Liver (tissue), 8 donors: ENCODE measurements at regions not wholly inside any gene's neighbourhood (a gene's known extent, or its start where the extent isn't known, plus 50 kb on each side); places are given as distances from the start of the nearest gene placed in this dataset.

Experiments
- DNase-seq: peaks from one replicate; pipeline ENCODE4 v3.0.0-alpha.2; 2017; ENCODE audit warnings: low spot score
- H3K27ac ChIP-seq, 2 donors: one replicate each; pipeline ENCODE4 v1.7.0; 2013; ENCODE audit warnings: inconsistent platforms in 2 of 2, low read length in 2 of 2, control low read depth in 1 of 2, low read depth in 1 of 2, mild to moderate bottlenecking in 1 of 2
- H3K27me3 ChIP-seq, 4 donors: one replicate each; pipeline versions ENCODE4 v1.6.1 to v1.7.0; 2013; ENCODE audit warnings: low read length in 3 of 4, inconsistent platforms in 1 of 4, mild to moderate bottlenecking in 1 of 4, moderate library complexity in 1 of 4; ENCODE audit not compliant: control insufficient read depth in 4 of 4, insufficient read depth in 4 of 4
- H3K36me3 ChIP-seq, 4 donors: one replicate each; pipeline versions ENCODE4 v1.6.1 to v1.7.0; 2013; ENCODE audit warnings: low read length in 3 of 4, mild to moderate bottlenecking in 3 of 4, low read depth in 1 of 4, moderate library complexity in 1 of 4; ENCODE audit not compliant: control insufficient read depth in 4 of 4, insufficient read depth in 3 of 4
- H3K4me1 ChIP-seq, 4 donors: one replicate each; pipeline versions ENCODE4 v1.6.1 to v1.7.0; 2013; ENCODE audit warnings: low read length in 3 of 4, mild to moderate bottlenecking in 3 of 4, moderate library complexity in 1 of 4; ENCODE audit not compliant: control insufficient read depth in 4 of 4, insufficient read depth in 4 of 4
- H3K4me3 ChIP-seq, 3 donors: one replicate each; pipeline versions ENCODE4 v1.6.1 to v1.7.0; 2013; ENCODE audit warnings: low read length in 3 of 3, control low read depth in 1 of 3, low read depth in 1 of 3, mild to moderate bottlenecking in 1 of 3
- H3K9ac ChIP-seq, 2 donors: one replicate each; pipeline ENCODE4 v1.7.0; 2013; ENCODE audit warnings: low read length in 2 of 2, mild to moderate bottlenecking in 2 of 2, moderate library complexity in 2 of 2, control low read depth in 1 of 2, low read depth in 1 of 2
- H3K9me3 ChIP-seq, 4 donors: one replicate each; pipeline versions ENCODE4 v1.6.1 to v1.7.0; 2013; ENCODE audit warnings: low read length in 3 of 4; ENCODE audit not compliant: control insufficient read depth in 4 of 4
- ATF3 ChIP-seq: IDR thresholded peaks from 2 replicates; pipeline ENCODE4 v1.6.1; 2016; ENCODE audit warnings: antibody characterized with exemption
- CTCF ChIP-seq: fragments of 150-350 bp; IDR thresholded peaks from 2 replicates; pipeline ENCODE4 v1.5.1; 2017; ENCODE audit warnings: improper control_type of control experiment, low read depth, low read length; ENCODE audit not compliant: missing input control
- EGR1 ChIP-seq, 2 donors: IDR thresholded peaks; 2 replicates each; pipeline ENCODE4 v1.6.1; 2016 to 2018; ENCODE audit warnings: antibody characterized with exemption in 2 of 2, low read depth in 2 of 2
- FOXA1 ChIP-seq: IDR thresholded peaks from 2 replicates; pipeline ENCODE4 v1.6.1; 2016; ENCODE audit warnings: antibody characterized with exemption
- FOXA2 ChIP-seq: IDR thresholded peaks from 2 replicates; pipeline ENCODE4 v1.6.1; 2016; ENCODE audit warnings: antibody characterized with exemption
- GABPA ChIP-seq, 2 donors: IDR thresholded peaks in 1 of 2; conservative IDR thresholded peaks in 1 of 2; 2 replicates each; pipeline ENCODE4 v1.6.1; 2016; ENCODE audit warnings: antibody characterized with exemption in 2 of 2, mild to moderate bottlenecking in 1 of 2, moderate library complexity in 1 of 2
- HNF4A ChIP-seq, 2 donors: conservative IDR thresholded peaks; 2 replicates each; pipeline ENCODE4 v1.6.1; 2016; ENCODE audit warnings: antibody characterized with exemption in 2 of 2, mild to moderate bottlenecking in 2 of 2
- HNF4G ChIP-seq: IDR thresholded peaks from 2 replicates; pipeline ENCODE4 v1.6.1; 2016; ENCODE audit warnings: antibody characterized with exemption
- JUND ChIP-seq, 2 donors: IDR thresholded peaks; 2 replicates each; pipeline ENCODE4 v1.6.1; 2016; ENCODE audit warnings: antibody characterized with exemption in 2 of 2
- MAX ChIP-seq: IDR thresholded peaks from 2 replicates; pipeline ENCODE4 v1.6.1; 2016; ENCODE audit warnings: antibody characterized with exemption
- NR2F2 ChIP-seq: IDR thresholded peaks from 2 replicates; pipeline ENCODE4 v1.6.1; 2016; ENCODE audit warnings: antibody characterized with exemption
- RAD21 ChIP-seq, 2 donors: IDR thresholded peaks; 2 replicates each; pipeline ENCODE4 v1.6.1; 2016; ENCODE audit warnings: antibody characterized with exemption in 2 of 2, mild to moderate bottlenecking in 2 of 2
- REST ChIP-seq: IDR thresholded peaks from 2 replicates; pipeline ENCODE4 v1.6.1; 2016; ENCODE audit warnings: antibody characterized with exemption, mild to moderate bottlenecking
- RXRA ChIP-seq, 2 donors: IDR thresholded peaks; 2 replicates each; pipeline ENCODE4 v1.6.1; 2017 to 2018; ENCODE audit warnings: antibody characterized with exemption in 2 of 2, mild to moderate bottlenecking in 1 of 2
- SP1 ChIP-seq: IDR thresholded peaks from 2 replicates; pipeline ENCODE4 v1.6.1; 2018; ENCODE audit warnings: antibody characterized with exemption, mild to moderate bottlenecking
- TAF1 ChIP-seq: conservative IDR thresholded peaks from 2 replicates; pipeline ENCODE4 v1.6.1; 2016; ENCODE audit warnings: antibody characterized with exemption, mild to moderate bottlenecking
- YY1 ChIP-seq: IDR thresholded peaks from 2 replicates; pipeline ENCODE4 v1.6.1; 2016; ENCODE audit warnings: antibody characterized with exemption, mild to moderate bottlenecking
- ZBTB33 ChIP-seq: IDR thresholded peaks from 2 replicates; pipeline ENCODE4 v1.6.1; 2016; ENCODE audit warnings: antibody characterized with exemption
- WGBS: extraction: QIAGEN DNeasy Blood & Tissue Kit; methylation state at CpG from one replicate; pipeline ENCODE4 v1.1.7; 2013; 5-methylcytosine and 5-hydroxymethylcytosine counted together
- donor health status: healthy.
- donor health status: healthy.
- donor health status: healthy.
- donor health status: healthy.
- donor health status: healthy.

- no peak overlapping the region for H3K4me3 ChIP-seq
- H3K9ac ChIP-seq: no peak overlapping the region
- H3K27ac ChIP-seq: no peak overlapping the region
- WGBS: 84% methylated on average over 4 of the region's 4 CpGs
- H3K4me1 ChIP-seq: no peaks in the 10 kb centered on the region
- no peaks in the 10 kb centered on the region for H3K27me3 ChIP-seq
- H3K9me3 ChIP-seq: no peaks in the 10 kb centered on the region
- DNase-seq: no peak
- TF ChIP-seq ZBTB33 (no peak), YY1 (no peak), EGR1 (IDR thresholded peaks at IDR 0.05; ENCODE audit: low read depth in 2 of 2) (no peak), HNF4G (no peak), REST (no peak), HNF4A (conservative IDR thresholded peaks at IDR 0.05) (no peak), SP1 (no peak), NR2F2 (no peak), ATF3 (no peak), FOXA1 (no peak), MAX (no peak), RAD21 (IDR thresholded peaks at IDR 0.05) (no peak), TAF1 (no peak), FOXA2 (no peak), GABPA (IDR thresholded peaks at IDR 0.05 in 1 of 2, conservative IDR thresholded peaks at IDR 0.05 in 1 of 2) (no peak)
- no peaks in the 10 kb centered on the region for H3K36me3 ChIP-seq
These were observed 87.9 kb upstream of the GCFC2 start for GRCh38 chr2:75798569-75798968.

GRCh38 chr2:75792996-75793395 lies 82.3 kb upstream of the GCFC2 start:
- H3K4me3 ChIP-seq: no peak overlapping the region
- no peaks in the 10 kb centered on the region for H3K9me3 ChIP-seq
- WGBS: 96% methylated on average over 1 of the region's 1 CpG
- DNase-seq: no peak
- H3K27me3 ChIP-seq: no peaks in the 10 kb centered on the region
- H3K27ac ChIP-seq: no peak overlapping the region
- H3K36me3 ChIP-seq: no peaks in the 10 kb centered on the region
- no peak overlapping the region for H3K9ac ChIP-seq
- H3K4me1 ChIP-seq: peaks cover 0 to 2% (median 0%) of the 10 kb centered on the region in 4 donors
- TF ChIP-seq GABPA (IDR thresholded peaks at IDR 0.05 in 1 of 2, conservative IDR thresholded peaks at IDR 0.05 in 1 of 2) (no peak), YY1 (no peak), HNF4A (conservative IDR thresholded peaks at IDR 0.05) (no peak), REST (no peak), FOXA1 (no peak), RXRA (IDR thresholded peaks at IDR 0.05) (no peak), ATF3 (no peak), CTCF (no peak), MAX (no peak), JUND (IDR thresholded peaks at IDR 0.05) (no peak), ZBTB33 (no peak), FOXA2 (no peak), SP1 (no peak)
